Vagina (tissue), 2 donors: ENCODE measurements at regions not wholly inside any gene's neighbourhood (a gene's known extent, or its start where the extent isn't known, plus 50 kb on each side); places are given as distances from the start of the nearest gene placed in this dataset.

Experiments used
- POLR2A ChIP-seq, 2 donors: fragments of 450-650 bp; IDR thresholded peaks; one replicate each; pipeline ENCODE4 v1.6.1; 2017; ENCODE audit warnings: antibody characterized with exemption in 2 of 2, mild to moderate bottlenecking in 2 of 2, moderate library complexity in 2 of 2
- POLR2AphosphoS5 ChIP-seq, 2 donors: sonication (generic); formaldehyde crosslinking; IDR thresholded peaks; one replicate each; pipeline ENCODE4 v1.9.0; 2017; ENCODE audit warnings: antibody characterized with exemption in 2 of 2, mild to moderate bottlenecking in 2 of 2, low read depth in 1 of 2; ENCODE audit not compliant: insufficient read depth in 1 of 2
- TF ChIP-seq, protein P1 (sequence below), 3 experiments: fragments of 450-650 bp in 2 of 3; fragments of 200-600 bp in 1 of 3; sonication (generic) in 1 of 3; IDR thresholded peaks; one replicate each; pipeline ENCODE4 v1.5.1; 2017 to 2019; ENCODE audit warnings: antibody characterized with exemption in 3 of 3, mild to moderate bottlenecking in 2 of 3, moderate library complexity in 2 of 3

DNA sequence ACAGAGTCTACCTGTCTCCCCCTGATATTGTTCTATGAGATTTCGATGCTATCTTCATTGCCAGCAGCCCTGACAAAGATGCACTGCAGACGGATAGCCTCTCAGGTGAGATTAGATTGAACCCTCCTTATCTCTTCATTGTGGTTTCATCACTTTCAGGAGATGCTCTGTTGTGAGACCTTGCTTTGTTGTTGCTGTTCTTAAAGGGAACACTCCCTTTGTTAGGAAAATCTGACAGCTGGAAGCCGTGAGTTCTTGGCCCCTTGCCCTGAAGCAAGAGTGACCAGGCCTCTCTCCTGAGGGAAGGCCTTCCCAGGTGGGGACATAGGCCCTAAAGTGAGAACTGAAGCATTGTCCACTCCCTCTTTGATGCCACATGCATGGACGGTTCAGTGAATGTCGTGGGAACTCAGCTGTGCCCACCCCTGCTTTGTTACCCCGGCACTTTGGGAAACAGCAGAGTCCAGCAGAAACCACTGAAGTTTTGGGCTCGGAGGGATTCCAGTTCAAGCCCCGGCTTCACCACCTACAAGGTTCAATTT is 976.1 kb downstream of the TBC1D22A start:
- TF ChIP-seq POLR2A (IDR thresholded peaks at IDR 0.05): no peak
- TF ChIP-seq, protein P1, sequence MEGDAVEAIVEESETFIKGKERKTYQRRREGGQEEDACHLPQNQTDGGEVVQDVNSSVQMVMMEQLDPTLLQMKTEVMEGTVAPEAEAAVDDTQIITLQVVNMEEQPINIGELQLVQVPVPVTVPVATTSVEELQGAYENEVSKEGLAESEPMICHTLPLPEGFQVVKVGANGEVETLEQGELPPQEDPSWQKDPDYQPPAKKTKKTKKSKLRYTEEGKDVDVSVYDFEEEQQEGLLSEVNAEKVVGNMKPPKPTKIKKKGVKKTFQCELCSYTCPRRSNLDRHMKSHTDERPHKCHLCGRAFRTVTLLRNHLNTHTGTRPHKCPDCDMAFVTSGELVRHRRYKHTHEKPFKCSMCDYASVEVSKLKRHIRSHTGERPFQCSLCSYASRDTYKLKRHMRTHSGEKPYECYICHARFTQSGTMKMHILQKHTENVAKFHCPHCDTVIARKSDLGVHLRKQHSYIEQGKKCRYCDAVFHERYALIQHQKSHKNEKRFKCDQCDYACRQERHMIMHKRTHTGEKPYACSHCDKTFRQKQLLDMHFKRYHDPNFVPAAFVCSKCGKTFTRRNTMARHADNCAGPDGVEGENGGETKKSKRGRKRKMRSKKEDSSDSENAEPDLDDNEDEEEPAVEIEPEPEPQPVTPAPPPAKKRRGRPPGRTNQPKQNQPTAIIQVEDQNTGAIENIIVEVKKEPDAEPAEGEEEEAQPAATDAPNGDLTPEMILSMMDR (IDR thresholded peaks at IDR 0.05): no peak
- TF ChIP-seq POLR2AphosphoS5 (IDR thresholded peaks at IDR 0.05; ENCODE audit: insufficient read depth in 1 of 2, low read depth in 1 of 2): no peak
